ENCODE measurements at regions not wholly inside any gene's neighbourhood (a gene's known extent, or its start where the extent isn't known, plus 50 kb on each side); places are given as distances from the start of the nearest gene placed in this dataset.

DNA sequence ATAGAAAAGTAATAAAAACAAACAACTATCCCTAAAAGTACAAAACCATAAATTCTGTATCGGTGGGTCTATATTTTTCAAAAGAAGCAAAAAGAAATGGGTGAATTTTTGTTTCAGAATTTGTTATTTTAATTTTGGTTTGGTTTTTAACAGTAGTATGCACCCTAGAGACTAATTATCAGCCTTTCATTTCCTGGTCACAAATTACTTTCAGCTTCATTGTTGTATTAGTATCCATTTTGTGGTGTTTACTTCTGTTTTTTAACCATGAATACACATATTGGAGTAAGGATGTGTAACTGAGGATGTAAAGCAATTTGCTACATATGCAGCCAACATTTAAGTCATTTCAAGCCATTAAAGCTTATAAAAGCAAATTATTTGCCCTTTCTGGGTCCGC lies 97.8 kb downstream of the LUZP4 start:
- TF ChIP-seq POLR2A (IDR thresholded peaks at IDR 0.05) (no peak), POLR2AphosphoS5 (IDR thresholded peaks at IDR 0.05) (no peak)
- TF ChIP-seq, protein P1, sequence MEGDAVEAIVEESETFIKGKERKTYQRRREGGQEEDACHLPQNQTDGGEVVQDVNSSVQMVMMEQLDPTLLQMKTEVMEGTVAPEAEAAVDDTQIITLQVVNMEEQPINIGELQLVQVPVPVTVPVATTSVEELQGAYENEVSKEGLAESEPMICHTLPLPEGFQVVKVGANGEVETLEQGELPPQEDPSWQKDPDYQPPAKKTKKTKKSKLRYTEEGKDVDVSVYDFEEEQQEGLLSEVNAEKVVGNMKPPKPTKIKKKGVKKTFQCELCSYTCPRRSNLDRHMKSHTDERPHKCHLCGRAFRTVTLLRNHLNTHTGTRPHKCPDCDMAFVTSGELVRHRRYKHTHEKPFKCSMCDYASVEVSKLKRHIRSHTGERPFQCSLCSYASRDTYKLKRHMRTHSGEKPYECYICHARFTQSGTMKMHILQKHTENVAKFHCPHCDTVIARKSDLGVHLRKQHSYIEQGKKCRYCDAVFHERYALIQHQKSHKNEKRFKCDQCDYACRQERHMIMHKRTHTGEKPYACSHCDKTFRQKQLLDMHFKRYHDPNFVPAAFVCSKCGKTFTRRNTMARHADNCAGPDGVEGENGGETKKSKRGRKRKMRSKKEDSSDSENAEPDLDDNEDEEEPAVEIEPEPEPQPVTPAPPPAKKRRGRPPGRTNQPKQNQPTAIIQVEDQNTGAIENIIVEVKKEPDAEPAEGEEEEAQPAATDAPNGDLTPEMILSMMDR (IDR thresholded peaks at IDR 0.05 in 8 of 11, conservative IDR thresholded peaks at IDR 0.05 in 3 of 11) = no peak

All from spleen (tissue), 7 donors.